ENCODE measurements at regions not wholly inside any gene's neighbourhood (a gene's known extent, or its start where the extent isn't known, plus 50 kb on each side); places are given as distances from the start of the nearest gene placed in this dataset.

GRCh38 chr6:19268117-19268516 is 569.1 kb upstream of the ID4 start:
- intact Hi-C loops (cut with DNase I, micrococcal nuclease) = no loop called here
- Histone ChIP-seq H3K36me3 (ENCODE audit: low read depth) (no peaks in the 10 kb centered on the region), H3K9me3 (no peaks in the 10 kb centered on the region), H3K4me1 (ENCODE audit: low read depth) (no peaks in the 10 kb centered on the region), H3K4me3 (no peak overlapping the region)
- DNase-seq (no peak), ATAC-seq (no peak)
- TF ChIP-seq, protein P1, sequence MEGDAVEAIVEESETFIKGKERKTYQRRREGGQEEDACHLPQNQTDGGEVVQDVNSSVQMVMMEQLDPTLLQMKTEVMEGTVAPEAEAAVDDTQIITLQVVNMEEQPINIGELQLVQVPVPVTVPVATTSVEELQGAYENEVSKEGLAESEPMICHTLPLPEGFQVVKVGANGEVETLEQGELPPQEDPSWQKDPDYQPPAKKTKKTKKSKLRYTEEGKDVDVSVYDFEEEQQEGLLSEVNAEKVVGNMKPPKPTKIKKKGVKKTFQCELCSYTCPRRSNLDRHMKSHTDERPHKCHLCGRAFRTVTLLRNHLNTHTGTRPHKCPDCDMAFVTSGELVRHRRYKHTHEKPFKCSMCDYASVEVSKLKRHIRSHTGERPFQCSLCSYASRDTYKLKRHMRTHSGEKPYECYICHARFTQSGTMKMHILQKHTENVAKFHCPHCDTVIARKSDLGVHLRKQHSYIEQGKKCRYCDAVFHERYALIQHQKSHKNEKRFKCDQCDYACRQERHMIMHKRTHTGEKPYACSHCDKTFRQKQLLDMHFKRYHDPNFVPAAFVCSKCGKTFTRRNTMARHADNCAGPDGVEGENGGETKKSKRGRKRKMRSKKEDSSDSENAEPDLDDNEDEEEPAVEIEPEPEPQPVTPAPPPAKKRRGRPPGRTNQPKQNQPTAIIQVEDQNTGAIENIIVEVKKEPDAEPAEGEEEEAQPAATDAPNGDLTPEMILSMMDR (IDR thresholded peaks at IDR 0.05) = no peak

DNA sequence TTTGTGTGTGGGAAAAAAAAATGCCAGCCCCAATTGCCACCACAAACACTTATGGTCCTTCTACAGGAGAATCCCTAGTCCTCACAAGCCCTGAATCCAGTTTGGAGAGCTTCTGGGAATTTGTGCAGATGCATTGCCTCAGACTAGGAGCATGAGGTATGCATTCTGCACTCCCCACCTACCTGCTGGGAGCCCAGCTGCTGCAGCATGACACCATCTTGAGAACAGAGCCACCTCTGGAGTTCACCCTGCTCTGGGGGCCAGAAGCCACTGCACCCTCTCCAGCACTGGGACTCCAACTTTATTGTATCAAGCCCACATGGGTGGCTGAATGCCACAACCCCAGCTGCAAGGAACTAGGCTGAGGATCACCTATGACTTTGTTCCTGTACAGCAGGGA is 568.5 kb upstream of the ID4 start:
- no peaks in the 10 kb centered on the region for H3K9me3 ChIP-seq
- H3K4me1 ChIP-seq (ENCODE audit: low read depth) = no peaks in the 10 kb centered on the region
- ATAC-seq (no peak), DNase-seq (no peak)
- H3K4me3 ChIP-seq = no peak overlapping the region
- H3K36me3 ChIP-seq (ENCODE audit: low read depth) = no peaks in the 10 kb centered on the region
- TF ChIP-seq, protein P1 (IDR thresholded peaks at IDR 0.05) = no peak
- intact Hi-C loops (cut with DNase I, micrococcal nuclease) = no loop called here

GRCh38 chr6:19269341-19269898 is 567.8 kb upstream of the ID4 start:
- TF ChIP-seq, protein P1 (IDR thresholded peaks at IDR 0.05) = no peak
- no peak for ATAC-seq
- intact Hi-C loops (cut with DNase I, micrococcal nuclease) = no loop called here
- Histone ChIP-seq H3K4me3 (no peak overlapping the region), H3K36me3 (ENCODE audit: low read depth) (no peaks in the 10 kb centered on the region), H3K4me1 (ENCODE audit: low read depth) (no peaks in the 10 kb centered on the region), H3K9me3 (no peaks in the 10 kb centered on the region)
- no peak for DNase-seq

GRCh38 chr6:19270616-19271015 is 566.6 kb upstream of the ID4 start:
- Histone ChIP-seq H3K4me3 (no peak overlapping the region), H3K4me1 (ENCODE audit: low read depth) (no peaks in the 10 kb centered on the region), H3K36me3 (ENCODE audit: low read depth) (no peaks in the 10 kb centered on the region), H3K9me3 (no peaks in the 10 kb centered on the region)
- TF ChIP-seq, protein P1 (IDR thresholded peaks at IDR 0.05) = no peak
- intact Hi-C loops (cut with DNase I, micrococcal nuclease) = no loop called here
- no peak for ATAC-seq
- no peak for DNase-seq

GRCh38 chr6:19279273-19279684 is 557.9 kb upstream of the ID4 start:
- H3K4me3 ChIP-seq = no peak overlapping the region
- H3K4me1 ChIP-seq (ENCODE audit: low read depth) = no peaks in the 10 kb centered on the region
- intact Hi-C loops (cut with DNase I, micrococcal nuclease) = no loop called here
- TF ChIP-seq, protein P1 (IDR thresholded peaks at IDR 0.05) = no peak
- no peaks in the 10 kb centered on the region for H3K36me3 ChIP-seq (ENCODE audit: low read depth)
- ATAC-seq (no peak), DNase-seq (no peak)
- no peaks in the 10 kb centered on the region for H3K9me3 ChIP-seq

DNA sequence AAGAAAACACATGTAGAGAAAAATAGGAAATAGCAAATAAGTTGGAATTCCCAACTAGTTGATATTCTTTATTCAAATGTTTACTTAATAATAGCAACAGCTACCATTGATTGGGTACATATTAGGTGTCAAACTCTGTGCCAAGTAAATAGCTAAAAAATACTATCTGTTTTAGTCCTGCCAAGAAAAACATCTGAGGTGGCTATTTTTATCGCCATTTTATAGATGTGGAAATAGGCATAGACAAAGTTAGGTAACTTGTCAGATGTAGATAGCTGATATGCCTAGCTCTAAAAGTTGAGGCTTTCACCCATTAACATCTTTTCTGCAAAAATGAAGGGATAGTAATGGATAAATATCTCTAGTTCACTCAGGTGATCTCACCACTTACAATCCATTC is 549.2 kb upstream of the ID4 start:
- peaks cover 5% of the 10 kb centered on the region for H3K4me1 ChIP-seq (ENCODE audit: low read depth)
- ATAC-seq = no peak
- intact Hi-C loops (cut with DNase I, micrococcal nuclease) = no loop called here
- DNase-seq = no peak
- no peak overlapping the region for H3K4me3 ChIP-seq
- TF ChIP-seq, protein P1 (IDR thresholded peaks at IDR 0.05) = no peak
- no peaks in the 10 kb centered on the region for H3K36me3 ChIP-seq (ENCODE audit: low read depth)
- H3K9me3 ChIP-seq = no peaks in the 10 kb centered on the region
